ENCODE measurements at regions not wholly inside any gene's neighbourhood (a gene's known extent, or its start where the extent isn't known, plus 50 kb on each side); places are given as distances from the start of the nearest gene placed in this dataset.

- no peak for DNase-seq (ENCODE audit: low spot score)
These were observed 112.2 kb upstream of the PJA1 start for GRCh38 chrX:69277369-69277990.

DNA sequence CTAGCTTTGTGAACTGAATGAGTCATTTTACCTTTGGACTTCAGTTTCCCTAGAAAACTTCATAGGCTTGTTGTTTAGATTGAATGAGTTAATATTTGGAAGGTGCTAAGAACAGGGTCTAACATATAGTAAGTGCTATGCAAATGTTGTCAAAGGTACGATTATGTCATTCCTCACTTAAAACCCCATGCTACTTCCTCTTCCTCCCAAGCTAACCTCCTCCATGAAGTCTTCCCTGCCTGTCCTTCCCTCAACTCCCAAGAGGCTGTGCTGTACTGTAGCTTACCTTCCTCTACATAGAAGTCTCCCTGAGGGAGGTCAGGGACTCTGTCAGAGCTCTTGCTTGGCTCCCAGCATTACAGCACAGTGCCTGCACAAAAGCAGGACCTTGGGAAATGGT lies 103.4 kb upstream of the PJA1 start:
- no peak for DNase-seq (ENCODE audit: low spot score)

DNA sequence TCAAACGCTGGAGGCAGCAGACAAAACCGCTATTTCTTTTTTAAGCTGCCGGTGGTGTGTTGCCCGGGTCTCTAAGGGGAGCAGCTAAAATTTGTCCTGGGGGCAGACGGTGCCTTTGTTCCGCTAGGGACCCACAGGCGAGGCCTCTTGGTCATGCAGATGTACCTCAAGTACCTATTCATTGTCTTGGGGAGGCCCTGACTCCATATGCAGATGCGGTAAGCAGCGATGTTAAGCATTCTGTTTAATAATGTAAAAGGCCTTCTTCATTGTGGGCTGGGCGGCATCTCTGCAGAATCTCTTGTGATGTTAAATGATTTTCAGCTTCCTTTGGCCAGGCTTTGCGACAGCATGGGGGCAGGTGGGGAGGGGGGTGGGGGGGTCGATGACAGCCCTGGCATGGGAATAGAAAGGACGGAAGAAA lies 98.9 kb upstream of the PJA1 start:
- DNase-seq (ENCODE audit: low spot score) = no peak

- DNase-seq (ENCODE audit: low spot score) = no peak
These were observed 98.1 kb upstream of the PJA1 start for GRCh38 chrX:69263251-69263820.

- DNase-seq (ENCODE audit: low spot score) = no peak
These were observed 97.0 kb upstream of the PJA1 start for GRCh38 chrX:69262036-69262936.

DNA sequence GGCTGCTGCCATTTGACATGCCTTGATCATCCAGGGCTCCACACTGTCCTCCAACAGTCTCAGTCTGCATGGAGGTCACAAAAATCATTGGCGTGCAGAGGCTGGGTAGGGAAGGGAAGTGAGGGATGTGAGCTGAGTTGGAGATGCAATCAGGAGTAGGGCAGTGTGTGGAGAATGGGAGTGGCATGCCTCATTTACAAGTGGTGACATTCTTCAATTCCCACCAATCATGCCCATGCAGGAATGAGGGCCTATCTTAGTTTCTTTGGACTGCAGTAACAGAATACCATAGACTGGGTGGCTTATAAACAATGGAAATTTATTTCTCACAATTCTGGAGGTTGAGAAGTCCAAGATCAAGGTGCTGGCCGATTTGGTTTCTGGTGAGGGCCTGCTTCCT lies 94.9 kb upstream of the PJA1 start:
- no peak for DNase-seq (ENCODE audit: low spot score)

GRCh38 chrX:69258893-69259292 lies 93.6 kb upstream of the PJA1 start:
- DNase-seq (ENCODE audit: low spot score) = no peak

DNA sequence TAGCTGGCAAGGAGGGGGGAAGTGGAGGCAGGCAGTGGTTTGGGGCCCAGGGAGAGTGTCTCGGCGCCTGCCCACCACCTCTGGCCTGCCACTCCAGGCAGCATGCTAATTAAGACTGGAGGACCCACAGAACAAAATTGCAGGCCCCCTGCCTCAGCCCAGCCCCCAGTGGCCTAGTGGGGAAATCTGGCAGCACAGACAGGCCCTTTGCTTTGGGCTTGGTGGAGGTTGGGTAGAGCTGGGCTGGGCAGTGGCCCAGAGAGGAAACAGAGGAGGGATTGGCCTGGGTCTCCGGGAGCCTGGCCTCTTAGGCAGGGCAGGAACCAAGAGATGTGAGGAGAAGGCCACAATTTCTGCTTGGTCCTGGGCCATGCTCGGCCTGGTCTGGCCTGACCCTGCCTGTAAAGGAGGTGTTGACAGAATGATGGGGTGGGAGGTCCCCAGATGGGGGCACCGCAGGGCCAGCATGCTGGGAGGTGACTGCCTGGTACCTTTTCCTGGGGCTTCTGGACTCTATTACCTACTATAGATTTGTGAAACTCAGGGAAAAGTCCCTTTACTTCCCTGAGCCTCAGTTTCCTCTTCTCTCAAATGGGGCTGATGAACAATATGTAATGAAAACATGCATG lies 92.4 kb upstream of the PJA1 start:
- no peak for DNase-seq (ENCODE audit: low spot score)

DNA sequence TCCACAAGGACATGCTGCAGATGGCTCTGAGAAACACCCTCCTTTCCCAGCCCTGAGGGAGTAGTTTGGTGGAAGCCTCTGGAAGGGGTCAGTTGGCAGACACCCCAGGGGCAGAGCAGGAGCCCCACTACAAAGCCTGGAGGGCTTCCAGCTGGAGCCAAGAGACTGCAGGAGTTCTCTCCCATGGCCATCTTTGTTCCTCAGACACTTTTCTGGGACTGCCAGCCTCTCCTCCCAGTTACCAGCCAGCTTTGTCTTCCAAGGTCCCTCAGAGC lies 91.0 kb upstream of the PJA1 start:
- DNase-seq (ENCODE audit: low spot score) = no peak

GRCh38 chrX:69255441-69256290 lies 90.4 kb upstream of the PJA1 start:
- no peak for DNase-seq (ENCODE audit: low spot score)

GRCh38 chrX:69253821-69254220 lies 88.6 kb upstream of the PJA1 start:
- no peak for DNase-seq (ENCODE audit: low spot score)

GRCh38 chrX:69243276-69243675 lies 78.0 kb upstream of the PJA1 start:
- DNase-seq (ENCODE audit: low spot score) = no peak

DNA sequence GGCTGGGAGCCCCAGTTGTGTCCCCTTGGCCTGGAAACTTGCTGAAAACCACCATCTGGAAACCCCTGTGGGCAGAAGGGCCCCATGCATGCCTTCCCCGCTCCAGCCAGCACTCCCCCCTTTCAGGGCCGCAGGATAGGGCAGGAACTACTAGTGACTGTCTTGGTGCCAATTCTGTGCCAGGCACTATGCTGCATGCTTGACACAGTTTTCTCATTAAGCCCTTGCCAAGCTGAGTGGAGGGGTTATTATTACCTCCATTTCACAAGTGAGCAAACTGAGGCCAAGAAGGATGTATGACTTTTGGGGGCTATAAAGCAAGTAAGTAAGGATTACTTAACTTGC lies 73.6 kb upstream of the PJA1 start:
- DNase-seq (ENCODE audit: low spot score) = no peak

GRCh38 chrX:69238114-69238886 lies 73.0 kb upstream of the PJA1 start:
- DNase-seq (ENCODE audit: low spot score) = no peak

DNA sequence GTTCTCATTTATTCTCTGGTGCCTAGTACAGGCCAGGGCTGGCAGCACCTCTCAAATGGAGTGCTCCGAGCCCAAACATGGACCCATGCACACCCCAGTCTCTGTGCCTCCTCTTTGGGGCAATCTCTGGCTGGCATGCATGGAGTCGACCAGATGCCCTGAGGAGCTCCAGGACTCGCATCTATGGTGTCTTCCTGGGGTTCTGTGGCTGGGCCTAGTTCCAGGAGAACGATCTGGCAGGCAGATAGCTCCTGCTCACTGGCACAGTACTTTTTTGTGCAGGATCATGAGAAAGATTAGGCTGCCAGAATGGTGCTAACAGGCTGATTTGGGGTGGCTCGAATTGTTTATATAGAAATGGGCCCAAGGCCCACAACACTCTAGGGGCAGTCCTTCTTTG lies 72.0 kb upstream of the PJA1 start:
- DNase-seq (ENCODE audit: low spot score) = no peak

DNA sequence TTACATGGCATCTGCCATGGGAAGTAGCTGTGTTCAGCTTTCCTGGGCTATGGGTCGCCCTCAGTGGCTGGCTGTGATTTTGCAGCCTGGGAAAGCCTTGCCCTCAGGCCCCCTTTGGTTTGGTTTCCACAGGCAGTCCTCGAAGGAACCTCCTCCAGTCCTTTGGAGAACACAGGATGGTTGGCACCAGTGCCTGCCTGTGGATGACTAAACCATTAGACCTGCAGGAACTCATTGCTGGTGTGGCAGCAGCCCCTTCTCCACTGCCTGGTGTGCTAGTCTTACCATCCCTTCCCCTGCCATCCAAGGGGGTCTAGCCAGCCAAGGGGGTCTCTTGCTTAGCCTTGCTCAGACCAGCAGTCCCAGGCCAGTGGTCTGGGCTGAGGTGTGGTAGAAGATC lies 71.4 kb upstream of the PJA1 start:
- no peak for DNase-seq (ENCODE audit: low spot score)

GRCh38 chrX:69234624-69235023 lies 69.4 kb upstream of the PJA1 start:
- no peak for DNase-seq (ENCODE audit: low spot score)

DNA sequence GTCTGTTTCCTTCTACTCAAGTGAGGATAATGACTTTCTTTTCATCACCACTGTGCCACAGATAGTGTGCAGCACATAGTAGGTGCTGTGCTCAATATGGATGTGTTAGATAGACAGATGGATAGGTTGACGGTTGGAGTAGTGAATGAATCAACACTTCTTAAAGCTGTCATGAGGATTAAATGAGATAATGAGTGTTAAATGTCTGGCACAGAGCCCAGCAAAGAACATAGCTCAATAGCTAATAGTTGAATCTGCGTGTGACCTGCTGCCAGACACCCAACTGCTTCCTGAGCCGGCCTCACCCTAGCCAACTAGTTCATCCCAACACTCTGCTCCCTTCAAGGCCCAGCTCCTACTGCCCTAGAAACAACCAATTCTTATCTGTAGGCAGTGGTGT lies 67.7 kb upstream of the PJA1 start:
- DNase-seq (ENCODE audit: low spot score) = no peak

GRCh38 chrX:69231903-69232302 lies 66.7 kb upstream of the PJA1 start:
- no peak for DNase-seq (ENCODE audit: low spot score)

- DNase-seq (ENCODE audit: low spot score) = no peak
These were observed 64.2 kb upstream of the PJA1 start for GRCh38 chrX:69229436-69229835.

GRCh38 chrX:69228732-69229131 lies 63.5 kb upstream of the PJA1 start:
- DNase-seq (ENCODE audit: low spot score) = no peak
